NCI-H2081 (cell line): ENCODE measurements at regions not wholly inside any gene's neighbourhood (a gene's known extent, or its start where the extent isn't known, plus 50 kb on each side); places are given as distances from the start of the nearest gene placed in this dataset.
"Not testable (repeated sequence)": the region's sequence is repeated elsewhere in the genome, so short reads cannot be mapped to it uniquely, and the experiment has no call there.

Experiments
- DNase-seq, 2 experiments: peaks; one replicate each; lab custom pipeline; 2025; lab: John Stamatoyannopoulos, UW

DNA sequence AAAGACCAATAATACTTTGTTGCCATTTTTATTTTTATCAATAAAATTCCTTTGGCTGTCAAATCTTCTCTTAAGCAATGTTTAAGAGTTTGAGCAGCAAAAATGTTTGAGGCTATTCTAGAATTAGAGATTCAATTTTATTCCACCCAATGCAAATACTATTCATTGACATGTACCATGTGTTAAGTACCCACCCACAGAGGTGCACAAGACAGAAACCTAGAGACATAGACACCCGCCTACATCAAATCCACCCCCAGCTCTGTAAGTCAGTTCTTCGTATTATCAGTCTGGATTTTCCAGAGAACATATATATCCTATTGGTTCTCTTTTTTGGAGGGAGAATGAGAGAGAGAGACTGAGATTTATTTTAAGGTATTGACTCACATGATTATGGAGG lies 463.7 kb downstream of the EPM2A start:
- no peak for DNase-seq

DNA sequence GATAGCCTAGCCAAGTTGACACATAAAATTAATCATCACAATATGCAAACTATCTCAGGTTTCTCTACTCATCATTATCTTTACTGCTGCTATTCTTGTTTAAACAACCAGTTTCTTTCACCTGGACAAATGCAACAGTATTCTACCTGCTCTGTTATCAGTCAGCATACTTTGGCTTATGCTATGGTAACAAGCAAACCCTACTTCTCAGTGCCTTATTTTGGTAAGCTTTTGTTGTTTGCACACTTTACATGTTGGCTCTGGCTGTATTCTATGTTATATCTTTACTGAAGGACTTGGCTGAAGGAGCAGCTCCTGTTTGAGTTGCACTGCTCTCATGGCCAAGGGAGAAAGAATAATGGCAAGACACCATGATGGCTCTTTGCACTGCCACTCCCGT lies 463.1 kb downstream of the EPM2A start:
- no peak for DNase-seq

DNA sequence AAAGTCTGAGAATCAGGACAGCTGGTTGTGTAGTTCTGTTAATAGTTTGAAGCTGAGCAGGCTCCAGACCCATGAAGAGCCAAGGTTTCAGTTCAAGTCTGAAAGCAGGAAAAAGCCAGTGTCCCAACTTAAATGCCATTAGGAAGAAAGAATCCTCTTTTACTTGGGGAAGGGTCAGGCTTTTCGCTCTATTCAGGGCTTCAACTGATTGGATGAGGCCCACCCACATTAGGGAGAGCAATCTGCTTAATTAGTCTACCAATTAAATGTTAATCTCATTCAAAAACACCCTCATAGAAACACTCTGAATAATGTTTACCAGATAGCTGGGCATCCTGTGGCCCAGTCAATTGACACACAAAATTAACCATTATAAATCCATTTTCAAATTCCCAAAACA lies 462.2 kb downstream of the EPM2A start:
- DNase-seq: no peak

DNA sequence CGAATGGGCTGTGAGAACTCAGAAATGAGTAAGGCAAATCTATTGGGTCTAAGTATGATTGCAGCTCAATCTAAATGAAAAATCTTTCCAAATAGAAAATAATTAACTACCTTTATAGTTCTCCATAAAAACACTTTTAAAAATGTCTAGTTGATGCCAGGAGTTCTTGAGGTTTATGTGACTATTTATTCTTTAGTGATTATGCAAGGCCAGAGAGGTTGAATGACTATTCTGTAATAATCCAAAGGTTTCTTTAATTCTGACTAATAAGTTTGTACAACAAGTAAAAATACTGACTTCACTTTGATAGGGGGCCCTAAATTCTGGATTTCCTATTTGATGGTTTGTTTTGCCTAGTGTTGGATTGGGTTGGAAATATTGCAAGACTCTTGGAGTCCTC lies 461.2 kb downstream of the EPM2A start:
- no peak for DNase-seq

DNA sequence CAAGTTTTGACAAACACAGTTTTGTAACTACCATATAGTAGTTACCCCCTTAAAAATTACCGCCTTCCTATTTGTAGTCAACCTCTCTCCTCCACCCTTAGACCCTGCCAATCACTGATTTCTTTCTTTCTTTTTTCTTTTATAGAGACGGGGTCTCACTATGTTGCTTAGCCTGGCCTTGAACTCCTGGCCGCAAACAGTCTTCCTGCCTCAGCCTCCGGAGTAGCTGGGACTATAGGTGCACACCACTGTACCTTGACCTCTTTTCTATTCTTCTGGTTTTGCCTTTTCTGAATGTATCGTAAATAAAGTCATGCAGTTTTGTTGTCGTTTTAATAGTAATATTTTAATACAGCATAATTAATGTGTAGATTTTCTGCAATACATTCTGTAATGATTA lies 460.3 kb downstream of the EPM2A start:
- no peak for DNase-seq

DNA sequence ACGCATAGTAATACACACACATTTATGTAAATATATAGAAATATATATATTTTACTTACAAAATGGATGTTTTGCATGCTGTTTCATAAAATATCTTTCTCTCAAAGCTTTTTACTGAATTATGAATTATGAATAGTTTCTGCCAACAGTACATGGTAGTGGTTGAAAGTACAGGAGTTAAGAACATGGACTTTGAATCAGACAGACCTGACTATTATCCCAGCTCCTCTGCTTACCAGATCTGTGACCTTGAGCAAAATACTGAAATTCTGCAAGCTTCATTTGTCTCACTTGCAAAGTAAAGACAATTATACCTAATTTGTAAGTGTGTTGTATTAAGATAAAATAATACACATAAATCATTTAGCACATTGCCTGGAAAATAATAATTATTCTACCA lies 459.5 kb downstream of the EPM2A start:
- no peak for DNase-seq

DNA sequence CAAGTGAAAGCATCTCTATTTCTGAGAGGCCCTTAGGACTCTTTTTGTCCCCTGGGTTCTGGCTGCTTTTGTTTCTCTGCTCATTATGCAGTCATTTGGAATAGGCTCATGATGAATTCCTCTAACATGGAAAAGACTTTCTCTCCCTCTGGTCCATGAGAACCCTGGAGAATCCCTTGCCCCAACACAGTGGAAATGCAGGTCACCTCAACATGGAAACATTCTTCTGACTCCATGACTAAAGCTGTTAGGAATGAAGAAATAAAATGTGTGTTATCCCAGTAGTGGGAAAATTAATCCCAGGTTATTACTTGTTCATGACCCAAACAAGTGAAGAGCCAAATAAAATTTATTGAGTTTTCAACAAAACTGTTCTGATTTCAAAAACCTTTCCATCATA lies 458.6 kb downstream of the EPM2A start:
- DNase-seq: no peak

DNA sequence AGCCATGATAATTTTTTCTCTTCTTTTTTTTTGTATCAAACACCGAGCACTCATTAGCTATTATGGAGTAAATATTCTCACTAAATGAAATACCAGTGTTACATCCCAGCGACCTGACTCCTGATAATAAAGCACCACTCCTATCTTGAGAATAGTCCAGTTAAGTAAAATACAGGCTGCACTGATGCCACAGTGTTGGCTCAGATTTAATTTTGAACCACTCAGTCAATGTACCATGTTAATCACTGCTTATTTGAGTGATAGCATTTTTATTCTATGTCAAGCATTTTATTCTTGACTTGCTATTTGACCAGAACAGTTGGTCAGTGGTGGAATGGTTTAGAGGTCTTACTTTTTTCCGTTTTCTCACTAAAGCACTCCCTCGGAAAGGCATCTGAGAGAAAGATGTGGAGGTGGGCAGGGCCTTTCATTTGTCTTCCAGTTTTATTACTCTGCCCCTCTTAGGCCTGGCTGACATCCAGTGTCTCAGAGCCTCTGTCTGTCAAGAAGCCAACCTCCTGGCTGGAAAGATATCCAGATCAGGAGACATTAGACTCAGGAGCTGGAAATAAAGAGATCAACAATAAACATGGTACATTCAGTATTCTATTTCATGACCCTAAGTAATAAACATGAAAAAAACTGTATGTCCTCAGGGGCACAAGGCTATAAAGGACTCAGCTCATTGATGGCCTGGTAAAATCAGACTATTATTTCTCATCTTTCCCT lies 457.8 kb downstream of the EPM2A start:
- DNase-seq: no peak

DNA sequence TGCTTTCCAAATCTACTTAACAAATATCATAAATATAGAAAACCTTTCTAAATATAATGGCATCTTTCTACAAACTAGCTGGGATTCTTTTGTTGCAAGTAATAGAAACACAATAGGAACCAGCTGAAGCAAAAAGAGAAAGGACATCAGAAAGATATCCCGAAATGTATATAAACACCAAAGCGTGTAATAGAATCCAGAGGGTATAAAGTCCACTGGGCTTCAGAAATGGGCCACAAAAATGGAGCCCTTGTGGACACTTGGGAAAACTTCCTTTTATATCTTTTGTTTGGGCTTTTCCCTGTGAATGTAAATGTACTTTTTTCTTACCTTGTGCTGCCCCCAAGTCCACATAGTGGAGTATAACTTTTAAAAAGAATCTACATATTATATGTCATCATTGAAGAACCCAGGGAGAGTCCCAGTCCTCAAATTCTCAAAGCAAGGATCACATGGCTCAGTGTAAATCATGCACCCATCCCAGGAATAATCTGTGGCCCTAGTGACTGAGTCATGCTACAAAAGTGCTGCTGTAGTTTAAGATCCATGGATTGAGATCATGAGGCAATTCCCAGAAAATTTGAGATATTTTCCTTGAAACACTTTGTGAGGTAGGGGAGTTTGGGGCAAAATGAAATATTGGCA lies 457.0 kb downstream of the EPM2A start:
- DNase-seq: no peak

DNA sequence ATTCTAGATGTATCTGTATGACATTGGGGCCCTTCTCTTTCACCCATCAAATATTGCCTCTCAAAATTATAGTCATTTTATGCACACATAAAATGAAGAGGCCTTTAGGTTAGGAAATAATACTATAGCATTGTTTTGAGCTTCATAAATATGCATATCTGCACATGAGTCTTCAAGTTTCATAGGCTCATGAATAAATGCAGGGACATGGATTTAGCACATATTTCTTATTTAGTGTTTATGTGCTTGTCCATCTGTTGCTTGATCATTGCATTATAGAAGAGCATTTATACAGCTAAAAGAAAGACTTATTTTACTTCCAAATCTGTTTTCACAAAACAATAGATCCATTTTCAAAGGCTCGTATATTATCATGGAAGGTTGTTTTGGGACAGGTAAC lies 455.8 kb downstream of the EPM2A start:
- DNase-seq: no peak

DNA sequence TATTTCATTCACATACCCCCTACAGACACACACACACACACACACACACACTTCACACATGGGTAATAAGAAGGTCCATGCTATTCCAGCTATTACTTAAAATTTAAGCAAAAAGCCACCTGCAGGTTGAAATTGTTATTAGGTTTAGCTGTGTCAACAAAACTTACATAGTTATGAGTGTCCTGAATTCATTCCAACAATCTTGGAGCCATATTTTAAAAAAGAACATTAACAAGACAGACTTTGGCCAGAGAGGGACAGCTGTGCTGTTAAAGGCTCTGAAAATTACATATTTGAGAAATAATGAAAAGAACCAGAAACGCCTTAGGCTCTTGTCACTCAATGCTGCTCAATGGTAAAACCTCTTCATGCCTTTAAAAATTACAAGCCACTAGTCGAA lies 455.3 kb downstream of the EPM2A start:
- DNase-seq: no peak

DNA sequence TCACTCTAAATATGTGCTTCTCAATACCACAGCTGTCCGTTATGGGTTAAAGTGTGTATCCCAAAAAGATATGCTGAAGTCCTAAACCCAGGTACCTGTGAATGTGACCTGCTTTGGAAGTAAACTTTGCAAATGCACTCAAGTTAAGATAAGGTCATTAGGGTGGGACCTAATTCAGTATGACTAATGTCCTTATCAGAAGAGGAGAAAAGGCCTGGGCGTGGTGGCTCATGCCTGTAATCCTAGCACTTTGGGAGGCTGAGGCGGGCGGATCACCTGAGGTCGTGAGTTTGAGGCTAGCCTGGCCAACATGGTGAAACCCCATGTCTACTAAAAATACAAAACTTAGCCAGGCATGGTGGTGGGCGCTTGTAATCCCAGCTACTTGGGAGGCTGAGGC lies 452.1 kb downstream of the EPM2A start:
- not testable (repeated sequence) for DNase-seq

DNA sequence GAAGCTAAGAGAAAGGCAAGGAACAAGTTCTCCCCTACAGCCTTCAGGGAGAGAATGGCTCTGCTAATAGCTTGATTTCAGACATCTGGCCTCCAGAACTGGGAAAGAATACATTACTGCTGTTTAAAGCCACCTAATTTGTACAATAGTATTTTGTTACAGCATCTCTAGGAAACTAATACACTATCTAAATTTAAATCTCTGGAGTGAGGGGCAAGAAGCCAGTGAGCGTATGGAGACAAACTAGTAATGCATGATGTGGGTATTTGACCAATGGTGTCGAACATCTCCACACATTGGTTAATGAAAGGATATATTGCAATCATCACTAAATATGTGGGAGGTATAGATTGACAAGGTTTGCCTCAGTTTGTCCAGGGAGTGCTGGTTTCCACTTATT lies 451.5 kb downstream of the EPM2A start:
- no peak for DNase-seq

DNA sequence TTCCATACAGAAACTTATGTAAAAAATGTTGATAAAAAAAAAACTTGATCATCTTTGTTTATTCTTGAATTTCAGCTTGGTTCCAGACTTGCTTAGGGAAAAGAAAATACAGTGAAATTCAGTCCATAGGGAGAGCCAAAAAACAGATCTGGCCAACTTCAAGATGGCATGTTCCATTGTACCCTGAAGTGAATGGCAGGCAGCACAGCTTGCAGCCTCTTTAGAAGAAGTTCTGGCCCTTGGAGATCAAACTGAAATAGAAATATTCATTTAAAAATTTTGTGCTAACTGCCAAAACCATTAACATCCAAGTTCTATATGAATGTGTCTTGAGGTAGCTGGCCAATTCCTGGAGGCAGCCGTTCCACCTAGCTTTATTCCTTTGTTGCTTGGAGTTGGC lies 448.4 kb downstream of the EPM2A start:
- DNase-seq: no peak

DNA sequence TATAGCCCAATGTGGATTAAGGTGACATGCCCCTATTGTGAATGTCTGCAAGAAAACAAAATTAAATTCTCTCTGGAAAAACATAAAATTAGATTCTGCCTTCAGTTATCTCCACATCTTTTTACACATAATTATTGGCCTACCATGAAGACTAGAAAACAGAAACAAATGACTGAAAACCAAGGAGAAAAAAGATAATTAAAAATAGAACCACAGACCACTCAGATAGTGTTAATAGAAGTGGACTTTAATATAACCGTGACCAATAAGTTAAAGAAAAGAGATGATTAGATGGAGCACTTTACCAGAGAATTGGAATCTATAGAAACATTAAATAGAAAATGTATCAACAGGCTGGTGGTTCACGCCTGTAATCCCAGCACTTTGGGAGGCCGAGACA lies 445.7 kb downstream of the EPM2A start:
- no peak for DNase-seq

DNA sequence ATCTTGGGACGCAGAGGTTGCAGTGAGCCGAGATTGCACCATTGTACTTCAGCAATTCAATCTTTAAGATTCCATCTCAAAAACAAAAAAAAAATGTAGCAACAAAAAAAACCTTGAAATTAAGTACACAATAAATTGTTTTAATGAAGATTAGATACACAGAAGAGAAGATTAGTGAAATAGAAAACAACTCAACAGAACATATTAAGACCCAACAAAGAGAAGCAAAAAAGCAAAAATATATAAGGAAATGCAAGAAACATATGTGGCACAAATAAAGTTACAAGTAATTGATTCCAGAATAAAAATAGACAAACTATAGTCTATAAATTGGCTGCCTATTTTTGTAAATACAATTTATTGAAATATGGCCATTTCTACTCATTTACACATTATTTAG lies 445.2 kb downstream of the EPM2A start:
- DNase-seq: no peak

DNA sequence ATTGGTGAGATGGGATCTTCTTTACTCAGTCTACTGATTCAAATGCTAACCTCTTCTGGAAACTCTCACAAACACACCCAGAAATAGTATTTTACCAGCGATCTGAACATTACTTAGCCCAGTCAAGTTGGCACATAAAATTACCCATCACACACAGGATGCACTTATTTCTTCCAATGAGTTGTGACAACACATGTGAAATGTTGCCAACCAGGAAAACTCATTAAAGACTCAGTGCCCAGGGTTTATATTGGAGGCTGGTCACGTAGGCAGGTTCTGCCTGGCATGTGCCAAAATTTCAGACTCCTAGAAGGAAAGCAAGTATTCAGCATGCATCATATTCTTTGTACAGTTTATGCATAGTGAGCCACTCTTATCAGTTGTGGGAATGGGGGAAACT lies 443.3 kb downstream of the EPM2A start:
- DNase-seq: no peak

DNA sequence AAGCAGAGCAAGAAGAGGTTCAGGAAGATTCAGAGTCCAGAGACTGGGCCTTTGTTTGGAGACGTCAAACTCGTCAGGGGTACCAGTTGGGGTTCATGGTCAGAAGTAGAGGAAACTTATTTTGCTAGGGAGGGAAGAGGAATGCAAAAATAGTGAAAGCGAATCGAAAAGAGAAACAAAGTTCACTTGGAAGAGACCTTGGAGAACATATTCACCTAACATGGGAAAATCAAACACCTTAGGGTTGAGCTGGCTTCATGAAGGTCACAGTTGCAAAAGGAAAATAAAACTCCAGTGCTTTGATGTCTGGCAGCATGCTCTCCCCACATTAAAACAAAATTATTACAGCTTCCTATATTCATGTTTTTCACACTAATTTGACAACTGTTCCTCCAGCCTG lies 440.4 kb downstream of the EPM2A start:
- no peak for DNase-seq

DNA sequence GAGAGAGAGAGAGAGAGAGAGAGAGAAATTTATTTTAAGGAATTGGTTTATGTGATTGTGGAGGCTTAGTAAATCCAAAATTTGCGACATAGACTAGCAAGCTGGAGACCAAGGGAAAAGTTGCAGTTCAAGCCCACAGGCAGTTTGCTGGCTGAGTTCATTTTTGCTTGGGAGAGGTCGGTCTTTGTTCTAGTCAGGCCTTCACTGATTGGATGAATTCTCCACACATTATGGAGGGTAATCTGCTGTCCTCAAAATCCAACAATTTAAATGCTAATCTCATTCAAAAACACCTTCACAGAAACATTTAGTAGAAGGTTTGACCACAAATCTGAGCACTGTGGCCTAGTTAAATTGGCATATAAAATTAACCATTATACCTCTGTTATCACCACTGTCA lies 439.6 kb downstream of the EPM2A start:
- no peak for DNase-seq

DNA sequence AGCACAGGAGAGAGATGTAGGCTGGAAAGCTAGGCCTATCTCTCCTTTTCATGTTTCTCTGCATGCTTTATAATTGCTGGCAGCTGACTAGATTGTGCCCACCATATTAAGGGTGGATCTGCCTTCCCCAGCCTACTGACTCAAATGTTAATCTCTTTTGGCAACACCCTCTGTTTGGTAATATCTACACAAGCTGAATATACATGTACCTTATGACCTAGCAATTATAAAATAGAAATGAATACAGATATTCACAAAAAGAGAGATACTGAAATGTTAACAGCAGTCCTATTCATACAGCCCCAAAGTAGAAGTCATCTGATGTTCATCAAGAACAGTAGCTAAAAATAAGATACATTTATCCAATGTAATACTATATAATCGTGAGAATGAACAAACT lies 429.6 kb downstream of the EPM2A start:
- no peak for DNase-seq

DNA sequence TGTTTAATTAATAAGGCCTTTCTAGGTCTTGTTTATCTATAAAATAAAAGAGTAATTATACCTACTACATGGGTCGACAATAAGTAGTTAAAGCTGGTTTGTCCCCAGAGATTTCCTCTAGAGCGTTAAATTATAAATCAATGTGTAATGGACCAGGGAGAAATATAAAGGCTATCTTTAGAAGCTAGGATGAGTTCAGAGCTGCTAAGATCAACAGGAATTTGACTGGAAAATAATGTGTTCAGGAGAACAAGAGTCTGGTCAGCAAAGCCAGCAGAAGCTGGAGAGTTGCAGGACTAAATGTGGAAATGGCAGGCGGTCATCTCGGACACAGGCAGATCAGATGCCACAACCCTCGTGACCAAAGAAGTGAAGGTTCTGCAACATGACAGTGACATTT lies 428.8 kb downstream of the EPM2A start:
- no peak for DNase-seq

DNA sequence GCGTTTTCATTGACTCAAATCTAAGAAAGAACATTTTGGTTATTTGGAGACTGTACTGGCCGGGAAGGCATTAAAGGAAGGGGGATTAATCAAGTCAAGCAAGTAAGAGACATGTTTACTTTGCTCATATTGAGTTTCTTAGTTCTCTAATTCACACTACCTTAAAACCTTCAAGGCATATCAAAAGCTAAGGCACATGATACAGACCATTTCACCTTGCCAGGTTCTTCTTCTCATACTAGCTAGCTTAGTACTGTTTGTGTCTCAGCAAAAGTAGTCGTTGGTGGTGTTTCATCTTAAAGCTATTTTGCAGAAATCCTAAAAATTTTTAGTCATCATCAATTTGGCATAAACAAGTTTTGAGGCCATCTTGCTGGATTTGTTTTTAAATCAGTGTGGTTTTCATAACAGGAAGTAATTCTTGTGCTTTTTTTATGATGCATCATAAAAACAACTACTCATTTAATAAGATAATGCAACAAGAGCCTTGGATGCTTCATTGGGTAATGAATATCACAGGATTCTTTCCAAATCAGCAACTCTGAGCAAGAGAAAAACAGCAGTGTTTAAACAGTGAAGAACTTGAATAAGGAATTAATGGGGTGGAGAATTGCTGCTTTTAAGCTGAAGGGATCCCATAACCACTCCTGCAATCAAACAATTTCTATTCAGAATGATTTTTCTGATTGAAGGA lies 425.3 kb downstream of the EPM2A start:
- peak in 1 of 2 experiments; percentile 23 for DNase-seq

DNA sequence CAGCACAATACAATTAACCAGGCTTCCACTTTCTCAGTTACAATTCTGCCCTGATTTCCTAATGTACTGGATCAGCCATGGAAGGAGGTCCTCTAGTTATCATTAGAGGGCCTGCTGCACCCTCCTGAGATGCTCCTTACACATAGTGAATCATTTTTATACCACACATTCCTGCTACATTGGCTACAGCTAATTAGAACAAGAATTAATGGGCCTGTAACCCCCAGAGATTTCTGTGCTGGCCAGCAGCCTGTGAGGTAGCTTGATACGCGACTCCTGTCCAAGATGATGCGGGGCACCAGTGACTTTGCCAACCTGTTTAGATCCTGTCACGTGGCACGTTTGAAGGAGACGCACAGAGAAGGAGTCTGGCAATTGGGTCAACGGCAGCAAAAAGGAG lies 422.8 kb downstream of the EPM2A start:
- no peak for DNase-seq
